ENCODE measurements at regions not wholly inside any gene's neighbourhood (a gene's known extent, or its start where the extent isn't known, plus 50 kb on each side); places are given as distances from the start of the nearest gene placed in this dataset.

DNA sequence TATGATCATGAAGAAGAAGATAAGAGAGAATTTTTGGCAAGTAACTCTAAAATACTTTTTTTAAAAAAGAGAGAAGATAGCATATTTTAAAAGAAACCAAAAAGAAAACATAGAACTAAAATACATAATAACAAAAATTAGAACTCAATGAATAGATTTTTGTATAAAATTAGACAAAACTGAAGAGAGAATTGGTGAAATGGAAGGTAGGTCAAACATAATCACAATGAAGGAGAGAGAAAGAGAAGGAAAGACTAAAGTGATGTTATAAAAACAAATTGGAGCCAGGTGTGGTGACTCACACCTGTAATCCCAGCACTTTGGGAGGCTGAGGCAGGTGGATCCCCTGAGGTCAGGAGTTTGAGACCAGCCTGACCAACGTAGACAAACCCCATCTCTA lies 211.5 kb downstream of the AXIN2 start:
- no peak overlapping the region for H3K4me3 ChIP-seq
- DNase-seq = no peak
- peaks cover 0 to 6% (median 0%) of the 10 kb centered on the region in 3 donors for H3K9me3 ChIP-seq (replicated peaks in 1 of 3)
- no peak overlapping the region for H3K27ac ChIP-seq
- no peaks in the 10 kb centered on the region for H3K36me3 ChIP-seq (replicated peaks in 1 of 2)
- TF ChIP-seq POLR2A (IDR thresholded peaks at IDR 0.05) = no peak
- no peak for TF ChIP-seq CTCF (IDR thresholded peaks at IDR 0.05)
- intact Hi-C loops (cut with DNase I) = no loop called here
- H3K4me1 ChIP-seq (replicated peaks in 1 of 2) = no peaks in the 10 kb centered on the region
- 76 to 95% (median 83%) methylated on average over 1 of the region's 1 CpG for WGBS, 4 donors
- no peaks in the 10 kb centered on the region for H3K27me3 ChIP-seq

- intact Hi-C loops (cut with DNase I) = no loop called here
- H3K36me3 ChIP-seq (replicated peaks in 1 of 2) = no peaks in the 10 kb centered on the region
- H3K4me1 ChIP-seq (replicated peaks in 1 of 2) = no peaks in the 10 kb centered on the region
- TF ChIP-seq CTCF (IDR thresholded peaks at IDR 0.05) (no peak), POLR2A (IDR thresholded peaks at IDR 0.05) (no peak)
- H3K27me3 ChIP-seq = no peaks in the 10 kb centered on the region
- WGBS, 4 donors = 52 to 64% (median 56%) methylated on average over 1 to 2 of the region's 2 CpGs
- H3K9me3 ChIP-seq (replicated peaks in 1 of 3) = no peaks in the 10 kb centered on the region
- H3K27ac ChIP-seq = no peak overlapping the region
- no peak for DNase-seq
- no peak overlapping the region for H3K4me3 ChIP-seq
Measured at GRCh38 chr17:65346166-65346565, 209.0 kb downstream of the RGS9 start.

DNA sequence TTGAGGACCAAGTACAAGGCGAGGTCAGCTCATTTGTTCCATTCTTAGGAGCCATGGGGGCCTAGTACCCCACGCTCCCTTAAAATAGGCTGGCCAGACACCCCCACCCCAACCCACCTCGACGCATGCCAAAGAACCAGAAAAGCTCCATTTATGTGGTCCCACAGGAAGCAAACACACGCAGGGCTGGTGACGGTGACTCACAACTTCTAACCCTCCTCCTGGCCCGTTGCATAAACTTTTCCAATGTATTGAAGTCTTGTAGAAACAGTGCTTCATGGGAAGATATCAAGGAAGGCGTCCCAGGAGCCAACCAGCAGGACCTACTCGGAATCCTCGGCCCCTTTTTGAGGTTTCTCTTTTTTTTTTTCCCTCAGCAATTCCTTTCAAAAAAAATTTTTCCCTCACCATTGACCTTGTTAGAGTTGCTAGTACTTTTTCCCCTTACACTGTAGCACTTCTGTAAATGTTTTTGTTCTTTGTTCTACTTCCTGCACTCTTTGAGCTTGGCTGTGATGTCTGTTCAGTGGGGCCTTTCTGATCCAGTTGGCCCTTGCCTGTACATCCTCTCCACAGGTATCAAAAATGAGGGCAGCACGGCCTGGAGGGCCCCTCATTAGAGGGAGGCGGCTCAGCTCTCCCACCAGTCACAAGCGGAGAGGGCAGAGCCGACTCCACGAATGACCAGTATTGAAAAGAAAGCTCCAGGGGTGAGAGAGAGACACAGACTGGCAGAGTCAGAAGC lies 208.3 kb downstream of the RGS9 start:
- no peaks in the 10 kb centered on the region for H3K4me1 ChIP-seq (replicated peaks in 1 of 2)
- no peak overlapping the region for H3K27ac ChIP-seq
- no peak overlapping the region for H3K4me3 ChIP-seq
- DNase-seq = no peak
- H3K36me3 ChIP-seq (replicated peaks in 1 of 2) = no peaks in the 10 kb centered on the region
- WGBS, 4 donors = 85 to 92% (median 85%) methylated on average over 15 of the region's 15 CpGs
- intact Hi-C loops (cut with DNase I) = no loop called here
- TF ChIP-seq CTCF (IDR thresholded peaks at IDR 0.05) (no peak), POLR2A (IDR thresholded peaks at IDR 0.05) (no peak)
- no peaks in the 10 kb centered on the region for H3K27me3 ChIP-seq
- no peaks in the 10 kb centered on the region for H3K9me3 ChIP-seq (replicated peaks in 1 of 3)

GRCh38 chr17:65340401-65340800 lies 203.2 kb downstream of the RGS9 start:
- intact Hi-C loops (cut with DNase I) = no loop called here
- Histone ChIP-seq H3K27me3 (no peaks in the 10 kb centered on the region), H3K4me3 (no peak overlapping the region), H3K36me3 (replicated peaks in 1 of 2) (no peaks in the 10 kb centered on the region), H3K4me1 (replicated peaks in 1 of 2) (no peaks in the 10 kb centered on the region), H3K27ac (no peak overlapping the region), H3K9me3 (replicated peaks in 1 of 3) (no peaks in the 10 kb centered on the region)
- TF ChIP-seq CTCF (IDR thresholded peaks at IDR 0.05) (no peak), POLR2A (IDR thresholded peaks at IDR 0.05) (no peak)
- DNase-seq = no peak
